Transverse colon (tissue), 4 donors: ENCODE measurements at regions not wholly inside any gene's neighbourhood (a gene's known extent, or its start where the extent isn't known, plus 50 kb on each side); places are given as distances from the start of the nearest gene placed in this dataset.

Experiments
- DNase-seq: peaks from one replicate; pipeline ENCODE4 v3.0.0-alpha.2; 2019
- H3K27ac ChIP-seq, 4 donors: fragments of 200-600 bp; sonication (generic); 2 replicates each; pipeline ENCODE4 v1.5.1; 2016 to 2018; ENCODE audit warnings: inconsistent platforms in 4 of 4
- H3K27me3 ChIP-seq: fragments of 200-600 bp; sonication (generic); 2 replicates; pipeline ENCODE4 v1.5.1; 2017; ENCODE audit warnings: inconsistent platforms
- H3K36me3 ChIP-seq, 4 donors: fragments of 200-600 bp; sonication (generic); 2 replicates each; pipeline ENCODE4 v1.5.1; 2017 to 2019; ENCODE audit warnings: inconsistent platforms in 4 of 4
- H3K4me1 ChIP-seq, 4 donors: fragments of 200-600 bp; sonication (generic); 2 replicates each; pipeline ENCODE4 v1.5.1; 2017 to 2020; ENCODE audit warnings: inconsistent platforms in 4 of 4
- H3K4me3 ChIP-seq, 4 donors: fragments of 200-600 bp; sonication (generic); 1 replicate in 1 of 4; 2 replicates in 3 of 4; pipeline versions ENCODE4 v1.5.1 to v1.6.1; 2017 to 2019; ENCODE audit warnings: inconsistent platforms in 4 of 4
- H3K9me3 ChIP-seq, 2 donors: fragments of 200-600 bp; sonication (generic); 2 replicates each; pipeline ENCODE4 v1.5.1; 2017 to 2019; ENCODE audit warnings: inconsistent platforms in 2 of 2
- EP300 ChIP-seq: sonication (generic); formaldehyde crosslinking; IDR thresholded peaks from one replicate; pipeline ENCODE4 v1.6.1; 2017; ENCODE audit warnings: antibody characterized with exemption, low read depth
- POLR2A ChIP-seq: fragments of 450-650 bp; IDR thresholded peaks from one replicate; pipeline ENCODE4 v1.6.1; 2016; ENCODE audit warnings: antibody characterized with exemption, mild to moderate bottlenecking, moderate library complexity
- POLR2AphosphoS5 ChIP-seq, 3 donors: sonication (generic); formaldehyde crosslinking; IDR thresholded peaks; one replicate each; pipeline ENCODE4 v1.6.1; 2016; ENCODE audit warnings: antibody characterized with exemption in 3 of 3
- WGBS, 2 donors: methylation state at CpG; one replicate each; pipeline ENCODE4 v1.1.5; 2018; ENCODE audit warnings: low coverage in 1 of 2; 5-methylcytosine and 5-hydroxymethylcytosine counted together
- in situ Hi-C, 4 donors: fragments of 200-750 bp; cut with MboI; loops; one replicate each; pipeline versions ENCODE4 v1.15.0 to v1.15.1; 2017; ENCODE audit warnings: low sequenced_read_pairs in 3 of 4, low pct_ligation_motif_present in 1 of 4, low pct_unique_long_range_greater_than_20kb in 1 of 4
- intact Hi-C: fragments of 100-400 bp; cut with DNase I; formaldehyde crosslinking; loops from one replicate; pipeline ENCODE4 v1.15.1; 2023; ENCODE audit warnings: low total_unique reads
- TF ChIP-seq, protein P1 (sequence below), 5 experiments: fragments of 200-600 bp in 3 of 5; fragments of 450-650 bp in 2 of 5; sonication (generic) in 3 of 5; IDR thresholded peaks; 1 replicate in 2 of 5; 2 replicates in 3 of 5; pipeline ENCODE4 v1.5.1; 2016 to 2017; ENCODE audit warnings: antibody characterized with exemption in 5 of 5, inconsistent platforms in 3 of 5, mild to moderate bottlenecking in 2 of 5, moderate library complexity in 1 of 5

GRCh38 chr9:134233022-134233421 is 68.7 kb upstream of the RNU6ATAC start:
- 71% methylated on average over 15 of the region's 16 CpGs; no CpG with 5 or more reads in 1 of the 2 donors for WGBS, 2 donors
- H3K4me1 ChIP-seq = peaks cover 11 to 19% (median 15%) of the 10 kb centered on the region in 4 donors
- no peaks in the 10 kb centered on the region for H3K9me3 ChIP-seq
- intact Hi-C loops = no loop called here
- H3K36me3 ChIP-seq = no peaks in the 10 kb centered on the region
- TF ChIP-seq POLR2AphosphoS5 (IDR thresholded peaks at IDR 0.05) = no peak
- TF ChIP-seq, protein P1, sequence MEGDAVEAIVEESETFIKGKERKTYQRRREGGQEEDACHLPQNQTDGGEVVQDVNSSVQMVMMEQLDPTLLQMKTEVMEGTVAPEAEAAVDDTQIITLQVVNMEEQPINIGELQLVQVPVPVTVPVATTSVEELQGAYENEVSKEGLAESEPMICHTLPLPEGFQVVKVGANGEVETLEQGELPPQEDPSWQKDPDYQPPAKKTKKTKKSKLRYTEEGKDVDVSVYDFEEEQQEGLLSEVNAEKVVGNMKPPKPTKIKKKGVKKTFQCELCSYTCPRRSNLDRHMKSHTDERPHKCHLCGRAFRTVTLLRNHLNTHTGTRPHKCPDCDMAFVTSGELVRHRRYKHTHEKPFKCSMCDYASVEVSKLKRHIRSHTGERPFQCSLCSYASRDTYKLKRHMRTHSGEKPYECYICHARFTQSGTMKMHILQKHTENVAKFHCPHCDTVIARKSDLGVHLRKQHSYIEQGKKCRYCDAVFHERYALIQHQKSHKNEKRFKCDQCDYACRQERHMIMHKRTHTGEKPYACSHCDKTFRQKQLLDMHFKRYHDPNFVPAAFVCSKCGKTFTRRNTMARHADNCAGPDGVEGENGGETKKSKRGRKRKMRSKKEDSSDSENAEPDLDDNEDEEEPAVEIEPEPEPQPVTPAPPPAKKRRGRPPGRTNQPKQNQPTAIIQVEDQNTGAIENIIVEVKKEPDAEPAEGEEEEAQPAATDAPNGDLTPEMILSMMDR (IDR thresholded peaks at IDR 0.05) = no peak
- TF ChIP-seq POLR2A = no peak
- no peak for TF ChIP-seq EP300
- H3K27me3 ChIP-seq = peaks cover 9% of the 10 kb centered on the region
- in situ Hi-C loops = no loop called here
- H3K27ac ChIP-seq = no peak overlapping the region
- DNase-seq = no peak
- no peak overlapping the region for H3K4me3 ChIP-seq

- TF ChIP-seq EP300 (no peak), POLR2AphosphoS5 (IDR thresholded peaks at IDR 0.05) (no peak), POLR2A (no peak)
- TF ChIP-seq, protein P1 (IDR thresholded peaks at IDR 0.05) = no peak
- Histone ChIP-seq H3K4me1 (peaks cover 11 to 19% (median 15%) of the 10 kb centered on the region in 4 donors), H3K27me3 (peaks cover 14% of the 10 kb centered on the region), H3K9me3 (no peaks in the 10 kb centered on the region), H3K27ac (no peak overlapping the region), H3K4me3 (no peak overlapping the region), H3K36me3 (no peaks in the 10 kb centered on the region)
- intact Hi-C loops (no loop called here), in situ Hi-C loops (no loop called here)
- no peak for DNase-seq
- WGBS, 2 donors = 65 to 85% methylated on average over 3 to 21 of the region's 21 CpGs
Observed at GRCh38 chr9:134234001-134234660, 69.8 kb upstream of the RNU6ATAC start.

DNA sequence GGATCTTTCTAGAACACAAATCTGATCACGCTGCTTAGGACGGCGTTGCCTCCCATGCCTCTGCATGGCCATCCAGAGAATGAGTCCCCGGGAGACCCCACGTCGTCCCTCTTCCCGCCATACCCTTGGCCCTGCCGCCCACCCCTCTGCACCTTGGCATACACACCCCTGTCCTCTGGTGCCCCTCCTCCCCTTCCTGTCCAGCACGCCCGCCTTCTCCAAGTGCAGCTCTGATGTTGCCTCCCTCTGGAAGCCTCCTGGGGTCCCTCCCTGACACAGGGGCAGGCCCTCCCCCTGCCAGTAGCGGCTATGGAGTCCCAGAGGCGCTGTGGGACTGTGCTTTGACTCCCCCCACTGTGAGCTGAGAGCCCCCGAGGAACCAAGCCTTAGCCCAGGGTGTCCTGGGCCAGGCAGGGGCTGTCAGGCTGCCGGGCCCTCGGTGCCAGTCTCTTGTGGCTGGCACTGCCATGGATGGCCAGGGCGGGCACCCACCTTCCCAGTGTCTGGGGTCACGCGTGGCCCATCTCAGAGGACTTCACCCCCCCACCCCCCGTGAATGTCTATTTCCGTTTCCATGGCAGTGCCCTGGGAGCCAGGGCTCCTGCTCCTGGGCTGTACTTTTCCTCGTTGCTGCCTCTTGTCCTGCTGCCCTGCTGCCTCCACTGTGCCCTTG is 70.5 kb upstream of the RNU6ATAC start:
- peaks cover 11 to 19% (median 15%) of the 10 kb centered on the region in 4 donors for H3K4me1 ChIP-seq
- H3K36me3 ChIP-seq = no peaks in the 10 kb centered on the region
- 86 to 87% methylated on average over 8 to 21 of the region's 21 CpGs for WGBS, 2 donors
- TF ChIP-seq, protein P1 (IDR thresholded peaks at IDR 0.05) = no peak
- no peak for TF ChIP-seq POLR2AphosphoS5 (IDR thresholded peaks at IDR 0.05)
- no peak for TF ChIP-seq EP300
- TF ChIP-seq POLR2A = no peak
- intact Hi-C loops (no loop called here), in situ Hi-C loops (no loop called here)
- DNase-seq = no peak
- no peak overlapping the region for H3K27ac ChIP-seq
- H3K27me3 ChIP-seq = peaks cover 18% of the 10 kb centered on the region
- H3K9me3 ChIP-seq = no peaks in the 10 kb centered on the region
- no peak overlapping the region for H3K4me3 ChIP-seq

- in situ Hi-C loops = no loop called here
Observed at GRCh38 chr9:134235366-134235765, 71.0 kb upstream of the RNU6ATAC start.

More at GRCh38 chr9:134235366-134235765, 71.0 kb upstream of the RNU6ATAC start:
- no peak for TF ChIP-seq POLR2A
- TF ChIP-seq, protein P1 (IDR thresholded peaks at IDR 0.05) = no peak
- no peak for DNase-seq
- no peak overlapping the region for H3K27ac ChIP-seq
- H3K4me3 ChIP-seq = no peak overlapping the region
- peaks cover 22% of the 10 kb centered on the region for H3K27me3 ChIP-seq
- H3K9me3 ChIP-seq = no peaks in the 10 kb centered on the region
- peaks cover 11 to 16% (median 14%) of the 10 kb centered on the region in 4 donors for H3K4me1 ChIP-seq
- WGBS, 2 donors = 80% methylated on average over 16 of the region's 16 CpGs; no CpG with 5 or more reads in 1 of the 2 donors
- no peaks in the 10 kb centered on the region for H3K36me3 ChIP-seq
- intact Hi-C loops = no loop called here
